Motor neuron (in vitro differentiated cells): ENCODE measurements at regions not wholly inside any gene's neighbourhood (a gene's known extent, or its start where the extent isn't known, plus 50 kb on each side); places are given as distances from the start of the nearest gene placed in this dataset.

Experiments used
- ATAC-seq, 8 experiments: fragments of 200-7000 bp; cut with Tn5 transposase; replicated peaks in 6 of 8; 2 replicates each; pipeline ENCODE4 v1.8.0; 2021; ENCODE audit warnings: mild to moderate bottlenecking in 8 of 8, moderate library complexity in 8 of 8
- H3K27ac ChIP-seq, 2 donors: fragments of 250-450 bp; sonication (Bioruptor Pico); 2 replicates each; pipeline ENCODE4 v1.9.0; 2021; ENCODE audit warnings: antibody characterized with exemption in 2 of 2, mild to moderate bottlenecking in 2 of 2, moderate library complexity in 1 of 2
- H3K4me1 ChIP-seq, 2 donors: fragments of 250-450 bp; sonication (Bioruptor Pico); replicated peaks in 1 of 2; 2 replicates each; pipeline ENCODE4 v1.6.1; 2021; ENCODE audit warnings: antibody characterized with exemption in 2 of 2, mild to moderate bottlenecking in 2 of 2, moderate library complexity in 1 of 2
- H3K4me3 ChIP-seq, 5 donors: fragments of 250-450 bp; sonication (Bioruptor Pico); 2 replicates each; pipeline ENCODE4 v1.9.0; 2021; ENCODE audit warnings: antibody characterized with exemption in 5 of 5, mild to moderate bottlenecking in 5 of 5, moderate library complexity in 4 of 5
- WGBS, 10 experiments: fragments of 450-650 bp; shearing (Covaris generic); methylation state at CpG; one replicate each; pipeline ENCODE4 v1.0.0; 2022; 5-methylcytosine and 5-hydroxymethylcytosine counted together
- in situ Hi-C, 9 experiments: fragments of 400-800 bp; cut with MboI; loops; one replicate each; pipeline ENCODE4 v1.15.0; 2021; ENCODE audit warnings: low sequenced_read_pairs in 9 of 9, low pct_unique_long_range_greater_than_20kb in 2 of 9; ENCODE audit not compliant: unreplicated experiment in 9 of 9

DNA sequence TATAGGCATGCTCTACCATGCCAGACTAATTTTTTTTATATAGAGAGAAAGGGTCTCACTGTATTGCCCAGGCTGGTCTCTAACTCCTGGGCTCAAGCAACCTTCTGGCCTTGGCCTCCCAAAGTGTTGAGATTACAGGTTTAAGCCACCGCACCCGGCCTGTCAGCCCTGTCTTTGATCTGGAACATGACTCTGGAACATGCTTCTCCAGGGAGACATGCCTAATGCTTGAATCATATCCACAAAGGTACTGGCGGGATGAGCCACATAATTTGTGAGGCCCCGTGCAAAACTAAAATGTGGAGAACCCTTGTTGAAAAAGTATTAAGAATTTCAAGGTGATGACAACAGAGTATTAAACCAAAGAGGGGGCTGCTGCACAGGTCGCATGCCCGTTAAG, 282.8 kb downstream of the ARHGAP12 start:
- no peak for ATAC-seq
- in situ Hi-C loops: no loop called here
- H3K27ac ChIP-seq: no peak overlapping the region
- 80 to 100% (median 91%) methylated on average over 1 to 4 of the region's 6 CpGs; no CpG with 5 or more reads in 5 of the 10 experiments for WGBS, 10 experiments
- no peak overlapping the region for H3K4me3 ChIP-seq
- peaks cover 8 to 13% of the 10 kb centered on the region in 2 donors for H3K4me1 ChIP-seq

DNA sequence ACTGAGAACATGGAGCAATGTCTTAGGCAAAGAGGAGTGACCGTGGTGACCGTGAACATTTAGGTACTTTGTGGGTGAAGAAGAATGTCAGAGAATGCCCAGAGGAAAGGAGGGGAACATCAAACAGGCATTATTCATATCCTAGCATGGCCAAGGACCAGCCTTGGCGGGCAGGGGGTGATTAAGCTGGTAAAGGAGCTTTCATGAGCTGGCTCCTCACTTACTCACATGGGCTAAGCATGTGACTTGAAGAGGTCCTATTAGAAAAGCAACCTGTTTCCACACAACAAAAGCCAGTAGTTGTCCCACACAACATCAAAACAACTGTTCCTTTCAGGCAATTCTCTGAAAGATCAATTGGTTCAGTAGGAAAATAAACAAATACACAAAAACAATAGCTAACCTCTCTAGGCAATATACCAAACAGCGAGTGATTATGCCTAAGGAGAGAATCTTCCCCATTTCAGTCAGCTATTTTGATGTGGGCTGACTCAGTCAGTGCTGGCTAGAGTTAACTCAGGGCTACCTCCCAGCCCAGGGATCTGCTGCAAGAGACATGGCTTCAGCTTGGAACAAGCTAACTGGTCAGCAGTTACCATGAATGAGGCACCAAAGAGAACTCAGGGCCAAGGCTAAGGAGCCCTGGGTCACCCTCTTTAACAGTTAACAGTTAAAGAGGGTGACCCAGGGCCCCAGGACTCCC, 283.5 kb downstream of the ARHGAP12 start:
- no peak overlapping the region for H3K27ac ChIP-seq
- in situ Hi-C loops: no loop called here
- no peak overlapping the region for H3K4me3 ChIP-seq
- 38 to 88% (median 67%) methylated on average over 1 to 3 of the region's 4 CpGs; no CpG with 5 or more reads in 2 of the 10 experiments for WGBS, 10 experiments
- ATAC-seq: no peak
- H3K4me1 ChIP-seq: peaks cover 6 to 10% of the 10 kb centered on the region in 2 donors

DNA sequence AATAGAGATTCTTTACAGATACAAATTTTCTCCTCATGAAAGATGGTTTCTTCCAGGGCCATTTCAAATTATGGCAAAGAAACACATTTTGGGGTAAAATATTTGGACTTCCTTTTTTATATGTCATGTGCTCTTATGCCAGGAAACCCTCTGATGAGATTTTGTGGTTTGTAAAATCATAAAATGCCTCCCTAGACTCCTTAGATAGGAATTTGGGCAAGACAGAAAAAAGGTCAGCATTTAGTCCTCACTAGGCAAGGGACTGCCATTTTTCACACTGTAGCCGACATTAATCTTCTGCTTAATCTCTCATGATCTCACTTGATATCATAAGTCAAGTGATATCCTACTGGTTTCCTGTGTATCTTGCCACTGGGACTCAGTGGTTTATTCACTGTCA, 286.4 kb downstream of the ARHGAP12 start:
- in situ Hi-C loops: no loop called here
- no peak for ATAC-seq
- Histone ChIP-seq H3K27ac (no peak overlapping the region), H3K4me1 (no peaks in the 10 kb centered on the region), H3K4me3 (no peak overlapping the region)
- WGBS, 10 experiments: 83 to 100% (median 95%) methylated on average over 1 of the region's 1 CpG; no CpG with 5 or more reads in 4 of the 10 experiments

DNA sequence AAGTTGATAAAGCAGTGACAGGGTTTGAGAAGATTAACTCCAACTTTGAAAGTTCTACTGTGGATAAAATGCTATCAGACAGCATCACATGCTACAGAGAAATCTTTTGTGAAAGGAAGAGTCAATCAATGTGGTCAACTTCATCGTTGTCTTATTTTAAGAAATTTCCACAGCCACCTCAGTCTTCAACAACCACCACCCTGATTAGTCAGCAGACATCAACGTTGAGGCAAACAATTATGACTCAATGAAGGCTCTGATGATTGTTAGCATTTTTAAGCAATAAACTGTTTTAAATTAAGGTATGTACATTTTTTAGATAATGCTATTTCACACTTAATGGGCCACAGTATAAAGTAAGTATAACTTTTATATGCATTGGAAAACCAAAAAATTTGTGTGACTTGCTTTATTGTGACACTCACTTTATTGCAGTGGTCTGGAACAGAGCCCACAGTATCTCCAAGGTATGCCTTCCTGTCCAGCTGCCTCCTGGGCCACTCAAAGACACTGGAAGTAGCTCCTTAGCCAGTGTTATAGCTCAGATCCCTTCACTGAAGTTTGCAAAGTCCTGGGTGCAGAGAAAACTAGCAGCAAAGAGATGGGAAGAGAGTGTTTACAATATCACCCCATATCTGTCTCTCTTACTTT, 293.1 kb downstream of the ARHGAP12 start:
- Histone ChIP-seq H3K27ac (no peak overlapping the region), H3K4me1 (no peaks in the 10 kb centered on the region), H3K4me3 (no peak overlapping the region)
- WGBS, 10 experiments: 0 to 80% (median 60%) methylated on average over 1 to 2 of the region's 2 CpGs
- in situ Hi-C loops: no loop called here
- peak in 2 of 8 experiments; percentile 43 to 50 for ATAC-seq

DNA sequence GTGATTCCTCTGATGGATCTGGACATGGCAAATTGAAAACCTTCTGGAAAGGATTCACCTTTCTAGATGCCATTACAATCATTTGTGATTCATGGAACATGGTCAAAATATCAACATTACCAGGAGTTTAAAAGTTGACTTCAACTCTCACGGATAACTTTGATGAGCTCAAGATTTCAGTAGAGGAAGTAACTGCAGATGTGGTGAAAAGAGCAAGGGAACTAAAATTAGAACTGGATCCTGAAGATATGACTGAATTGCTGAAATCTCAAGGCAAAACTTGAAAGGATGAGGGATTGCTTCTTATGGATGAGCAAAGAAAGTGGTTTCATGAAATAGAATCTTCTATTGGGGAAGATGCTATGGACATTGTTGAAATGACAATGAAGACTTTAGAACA, 293.6 kb downstream of the ARHGAP12 start:
- ATAC-seq: no peak
- in situ Hi-C loops: no loop called here
- Histone ChIP-seq H3K4me3 (no peak overlapping the region), H3K4me1 (no peaks in the 10 kb centered on the region), H3K27ac (no peak overlapping the region)
- WGBS, 10 experiments: 0 to 90% (median 36%) methylated on average over 1 of the region's 1 CpG; no CpG with 5 or more reads in 2 of the 10 experiments

DNA sequence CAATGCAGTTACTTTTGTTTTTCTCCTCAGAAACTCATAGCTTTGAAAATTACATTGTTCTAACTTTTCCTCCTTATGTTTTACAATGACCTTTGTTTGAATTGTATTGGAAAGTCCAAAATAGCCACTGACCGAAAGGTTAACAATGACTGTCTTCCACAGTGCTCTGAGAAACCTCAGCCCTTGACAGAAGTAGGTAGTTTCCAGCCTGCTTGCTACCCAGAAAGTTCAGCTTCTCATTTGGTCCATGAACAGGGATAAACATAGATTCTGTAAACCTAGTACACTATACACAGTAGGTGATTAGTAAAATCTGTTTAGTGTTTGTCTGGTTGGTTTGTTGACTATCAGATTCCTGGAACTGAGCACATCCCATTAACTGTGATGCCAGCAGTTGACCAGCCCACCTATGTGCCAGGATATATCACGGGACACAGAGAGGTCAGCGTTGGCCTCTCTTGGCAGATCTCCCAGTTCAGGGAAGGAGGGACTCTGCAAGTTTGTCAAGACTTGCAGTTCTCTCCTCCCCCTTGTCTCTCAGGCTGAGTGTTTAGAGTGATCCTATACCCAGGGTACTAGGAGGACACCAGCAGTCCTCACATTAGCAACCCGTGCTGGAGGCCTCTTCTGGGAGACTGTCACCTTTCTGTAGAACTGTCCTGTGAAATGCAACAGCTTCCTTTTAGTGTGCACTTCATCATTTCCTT, 297.6 kb downstream of the ARHGAP12 start:
- Histone ChIP-seq H3K27ac (no peak overlapping the region), H3K4me3 (no peak overlapping the region), H3K4me1 (no peaks in the 10 kb centered on the region)
- 47 to 100% (median 86%) methylated on average over 1 to 4 of the region's 4 CpGs; no CpG with 5 or more reads in 1 of the 10 experiments for WGBS, 10 experiments
- no peak for ATAC-seq
- in situ Hi-C loops: no loop called here

DNA sequence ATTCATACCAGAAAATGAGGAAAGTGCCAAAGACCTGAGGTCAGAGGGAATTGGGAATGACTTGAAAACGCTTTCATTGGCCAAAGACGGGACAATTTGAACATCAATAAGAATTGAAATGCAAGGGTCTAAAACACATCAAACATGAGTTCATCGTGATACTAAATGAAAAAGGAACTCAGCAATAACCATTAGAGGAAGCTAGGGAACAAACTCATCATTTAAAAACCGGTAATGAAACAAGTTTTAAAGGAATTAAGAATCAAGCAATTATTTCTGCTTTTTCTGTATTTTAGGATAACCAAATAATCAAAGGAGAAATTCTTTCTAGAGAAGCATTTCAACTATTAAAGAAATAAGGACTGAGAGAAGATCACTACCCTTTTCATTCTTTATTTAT, 303.1 kb downstream of the ARHGAP12 start:
- WGBS, 10 experiments: 76 to 100% (median 88%) methylated on average over 3 to 4 of the region's 4 CpGs
- Histone ChIP-seq H3K4me3 (no peak overlapping the region), H3K4me1 (no peaks in the 10 kb centered on the region), H3K27ac (no peak overlapping the region)
- in situ Hi-C loops: no loop called here
- no peak for ATAC-seq

DNA sequence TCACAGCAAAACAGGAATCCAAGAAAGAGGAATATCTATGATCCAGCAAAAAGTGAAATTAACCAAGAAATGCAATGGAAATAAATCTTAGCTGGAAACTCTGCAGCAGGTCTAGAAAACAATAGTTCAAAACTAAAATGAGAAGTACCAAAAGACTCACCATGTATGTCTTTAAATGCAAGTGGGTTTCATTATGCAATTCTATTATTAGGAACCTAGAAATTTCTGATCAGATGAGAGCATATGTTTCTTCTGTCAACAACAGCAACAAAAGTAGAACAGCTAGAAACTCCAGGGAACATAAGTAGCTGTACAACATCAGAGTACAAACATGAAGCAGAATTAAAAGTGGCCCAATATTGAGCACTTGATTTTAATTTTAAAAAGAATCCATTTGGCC, 304.0 kb downstream of the ARHGAP12 start:
- in situ Hi-C loops: no loop called here
- no peak for ATAC-seq
- Histone ChIP-seq H3K27ac (no peak overlapping the region), H3K4me3 (no peak overlapping the region), H3K4me1 (peaks cover 2 to 4% of the 10 kb centered on the region in 2 donors)

DNA sequence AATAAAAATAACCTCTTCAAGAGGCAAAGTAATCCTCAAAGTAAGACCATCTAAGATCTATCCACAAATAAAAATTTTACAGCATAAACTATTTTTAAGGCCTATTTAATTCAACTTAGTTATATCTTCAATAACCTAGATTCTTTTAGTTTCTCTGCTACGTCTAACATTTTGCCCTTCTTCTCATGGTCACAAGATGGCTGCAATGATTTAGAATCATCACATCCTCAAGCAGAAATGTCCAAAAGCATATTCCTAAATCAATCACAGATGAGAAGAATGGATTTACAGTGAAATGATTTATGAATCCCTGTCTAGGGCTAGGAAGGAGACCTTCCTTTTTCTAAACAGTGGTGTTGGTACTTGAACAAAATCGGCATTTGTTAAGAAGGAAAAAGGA, 304.7 kb downstream of the ARHGAP12 start:
- in situ Hi-C loops: no loop called here
- Histone ChIP-seq H3K27ac (no peak overlapping the region), H3K4me3 (no peak overlapping the region), H3K4me1 (peaks cover 9 to 10% of the 10 kb centered on the region in 2 donors)
- ATAC-seq: no peak
- WGBS, 10 experiments: 30 to 100% (median 72%) methylated on average over 1 to 2 of the region's 2 CpGs; no CpG with 5 or more reads in 2 of the 10 experiments

DNA sequence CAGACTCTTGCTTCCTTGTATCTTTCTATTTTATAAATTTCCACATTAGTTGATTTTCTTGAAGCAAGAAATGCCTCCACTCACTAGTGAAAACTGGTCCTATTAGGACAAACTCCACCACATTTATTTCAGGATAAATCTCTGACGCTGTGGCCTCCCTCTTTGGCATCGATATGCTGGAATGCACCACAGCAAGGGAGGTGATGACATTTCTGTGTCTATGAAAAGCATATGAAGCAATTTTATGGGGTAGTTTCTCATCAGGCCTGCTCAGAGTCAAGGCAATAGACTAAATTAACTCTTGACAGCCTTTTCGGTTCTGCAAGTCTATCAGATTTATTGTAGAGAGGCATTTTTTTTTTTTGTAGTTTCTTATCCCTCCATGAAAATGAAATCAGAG, 304.4 kb downstream of the ZEB1 start:
- Histone ChIP-seq H3K4me1 (peaks cover 13 to 15% of the 10 kb centered on the region in 2 donors), H3K27ac (no peak overlapping the region), H3K4me3 (no peak overlapping the region)
- ATAC-seq: peak in 4 of 8 experiments; percentile 10 to 67 (median 41)
- WGBS, 10 experiments: 6 to 100% (median 84%) methylated on average over 1 to 3 of the region's 3 CpGs
- in situ Hi-C loops: no loop called here

DNA sequence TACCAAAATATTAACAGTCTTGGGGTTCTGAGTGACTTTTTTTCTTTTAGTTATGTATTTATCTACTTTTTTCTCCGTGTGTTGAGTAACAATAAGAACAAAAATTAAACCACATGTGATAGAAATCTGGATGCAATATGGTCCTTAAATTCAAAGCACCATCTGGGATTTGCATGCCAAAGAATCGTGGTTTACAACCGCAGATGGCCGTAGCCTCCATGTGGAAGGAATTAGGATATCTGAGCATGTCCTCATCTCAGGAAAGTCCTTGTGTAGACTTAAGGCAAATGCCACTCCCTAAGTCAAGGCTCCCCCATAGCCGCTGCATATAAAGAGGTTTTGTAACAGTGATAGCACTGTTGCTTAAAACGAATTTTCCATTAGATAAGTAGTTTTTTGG, 304.0 kb downstream of the ZEB1 start:
- no peak overlapping the region for H3K27ac ChIP-seq
- ATAC-seq: peak in 3 of 8 experiments; percentile 67 to 68 (median 67)
- H3K4me3 ChIP-seq: no peak overlapping the region
- H3K4me1 ChIP-seq: peaks cover 17 to 20% of the 10 kb centered on the region in 2 donors
- 0 to 100% (median 61%) methylated on average over 2 to 6 of the region's 6 CpGs for WGBS, 10 experiments
- in situ Hi-C loops: no loop called here

DNA sequence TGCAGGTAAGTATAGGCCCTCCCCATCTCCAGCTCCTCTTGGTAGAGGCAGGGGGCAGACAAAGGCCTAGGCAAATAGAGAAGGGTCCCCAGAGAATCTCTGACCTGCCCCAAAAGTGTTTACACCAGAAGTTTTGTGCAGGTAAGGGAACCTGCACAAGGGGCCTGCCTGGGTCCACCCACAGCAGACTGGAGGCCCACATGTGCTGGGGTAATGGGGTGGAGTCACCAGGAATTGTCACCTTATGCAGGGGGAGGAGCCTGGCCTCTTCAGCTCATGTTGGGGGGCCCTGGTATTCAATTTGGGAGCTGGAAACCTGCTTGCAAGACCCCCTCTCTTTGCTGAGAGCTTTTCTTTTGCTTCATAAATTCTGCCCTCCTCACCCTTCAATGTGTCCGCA, 302.7 kb downstream of the ZEB1 start:
- Histone ChIP-seq H3K27ac (no peak overlapping the region), H3K4me1 (peaks cover 17 to 21% of the 10 kb centered on the region in 2 donors), H3K4me3 (no peak overlapping the region)
- in situ Hi-C loops: no loop called here
- WGBS, 10 experiments: 67 to 100% (median 100%) methylated on average over 1 of the region's 1 CpG; no CpG with 5 or more reads in 4 of the 10 experiments
- no peak for ATAC-seq
